HG02763 (cell line): ENCODE measurements at regions not wholly inside any gene's neighbourhood (a gene's known extent, or its start where the extent isn't known, plus 50 kb on each side); places are given as distances from the start of the nearest gene placed in this dataset.

ENCODE experiments used
- ATAC-seq: cut with Tn5 transposase; IDR thresholded peaks from one replicate; pipeline ENCODE4 v1.9.1; 2021; ENCODE audit warnings: mild to moderate bottlenecking, moderate library complexity; ENCODE audit not compliant: unreplicated experiment

- no peak for ATAC-seq
Observed at GRCh38 chr6:2385471-2385983, 140.1 kb upstream of the GMDS start.

GRCh38 chr6:2384528-2384927, 139.1 kb upstream of the GMDS start:
- no peak for ATAC-seq

- no peak for ATAC-seq
Observed at GRCh38 chr6:2381872-2382661, 136.7 kb upstream of the GMDS start.

- no peak for ATAC-seq
Observed at GRCh38 chr6:2378891-2379652, 133.7 kb upstream of the GMDS start.

GRCh38 chr6:2378046-2378657, 132.7 kb upstream of the GMDS start:
- ATAC-seq: no peak

GRCh38 chr6:2376429-2377355, 131.3 kb upstream of the GMDS start:
- no peak for ATAC-seq

- no peak for ATAC-seq
Observed at GRCh38 chr6:2375443-2375842, 130.0 kb upstream of the GMDS start.

GRCh38 chr6:2369606-2370005, 124.2 kb upstream of the GMDS start:
- ATAC-seq: no peak

- no peak for ATAC-seq
Observed at GRCh38 chr6:2363211-2363610, 117.8 kb upstream of the GMDS start.

GRCh38 chr6:2361195-2361594, 115.8 kb upstream of the GMDS start:
- ATAC-seq: no peak

- no peak for ATAC-seq
Observed at GRCh38 chr6:2360716-2361115, 115.3 kb upstream of the GMDS start.

GRCh38 chr6:2360126-2360525, 114.7 kb upstream of the GMDS start:
- no peak for ATAC-seq

- ATAC-seq: no peak
Observed at GRCh38 chr6:2355150-2355549, 109.7 kb upstream of the GMDS start.

GRCh38 chr6:2354138-2354491, 108.7 kb upstream of the GMDS start:
- ATAC-seq: no peak

GRCh38 chr6:2353412-2354137, 108.2 kb upstream of the GMDS start:
- no peak for ATAC-seq

- no peak for ATAC-seq
Observed at GRCh38 chr6:2351807-2352431, 106.5 kb upstream of the GMDS start.

GRCh38 chr6:2351090-2351489, 105.7 kb upstream of the GMDS start:
- ATAC-seq: no peak

GRCh38 chr6:2346078-2346477, 100.7 kb upstream of the GMDS start:
- no peak for ATAC-seq

- no peak for ATAC-seq
Observed at GRCh38 chr6:2344319-2344905, 99.0 kb upstream of the GMDS start.
